ENCODE measurements at regions not wholly inside any gene's neighbourhood (a gene's known extent, or its start where the extent isn't known, plus 50 kb on each side); places are given as distances from the start of the nearest gene placed in this dataset.

DNA sequence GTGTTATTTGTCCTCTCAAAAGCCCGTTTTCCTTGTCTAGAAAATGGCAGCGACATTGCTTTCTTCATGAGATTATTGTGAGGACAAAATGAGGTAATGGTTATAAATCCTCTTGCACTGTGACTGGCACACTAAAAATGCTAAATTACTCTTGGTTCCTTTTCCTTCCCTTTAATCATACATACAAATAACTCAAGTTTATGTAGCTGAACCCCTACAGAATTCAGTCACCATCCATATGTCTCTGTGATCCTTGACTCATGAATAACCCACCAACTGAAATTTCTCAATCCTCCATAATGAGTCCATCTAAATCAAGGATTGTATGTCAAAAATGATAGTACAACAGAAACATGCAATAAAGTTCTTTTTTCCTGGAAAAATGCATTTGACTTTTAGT is 71.3 kb upstream of the VWC2 start:
- 60% methylated on average over 2 of the region's 2 CpGs for WGBS

DNA sequence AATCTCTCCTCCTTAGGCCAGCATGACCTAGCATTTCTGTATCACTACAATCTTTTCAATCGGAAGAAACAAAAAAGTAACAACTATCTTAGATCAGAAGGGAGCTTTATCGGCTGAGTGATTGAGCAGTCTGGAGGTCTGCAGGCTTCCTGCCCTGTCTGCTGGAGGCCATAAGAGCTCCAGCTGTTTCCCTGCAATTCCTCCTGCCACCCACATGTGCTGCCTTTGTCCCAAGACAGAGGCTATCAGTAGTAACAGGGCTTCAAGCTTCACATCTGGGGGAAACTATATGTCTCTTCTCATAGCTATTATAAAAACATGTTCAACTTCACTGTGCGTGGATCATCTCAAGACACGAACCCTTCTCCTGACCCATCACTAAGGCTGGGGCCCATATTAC is 70.1 kb upstream of the VWC2 start:
- no peaks in the 10 kb centered on the region for H3K36me3 ChIP-seq (ENCODE audit: control insufficient read depth in 4 of 4, insufficient read depth in 3 of 4, low read depth in 1 of 4, low read length in 3 of 4)
- no peak for TF ChIP-seq GABPA (IDR thresholded peaks at IDR 0.05 in 1 of 2, conservative IDR thresholded peaks at IDR 0.05 in 1 of 2)
- no peak for TF ChIP-seq FOXA1 (IDR thresholded peaks at IDR 0.05)
- no peak for TF ChIP-seq FOXA2 (IDR thresholded peaks at IDR 0.05)
- TF ChIP-seq, protein P1, sequence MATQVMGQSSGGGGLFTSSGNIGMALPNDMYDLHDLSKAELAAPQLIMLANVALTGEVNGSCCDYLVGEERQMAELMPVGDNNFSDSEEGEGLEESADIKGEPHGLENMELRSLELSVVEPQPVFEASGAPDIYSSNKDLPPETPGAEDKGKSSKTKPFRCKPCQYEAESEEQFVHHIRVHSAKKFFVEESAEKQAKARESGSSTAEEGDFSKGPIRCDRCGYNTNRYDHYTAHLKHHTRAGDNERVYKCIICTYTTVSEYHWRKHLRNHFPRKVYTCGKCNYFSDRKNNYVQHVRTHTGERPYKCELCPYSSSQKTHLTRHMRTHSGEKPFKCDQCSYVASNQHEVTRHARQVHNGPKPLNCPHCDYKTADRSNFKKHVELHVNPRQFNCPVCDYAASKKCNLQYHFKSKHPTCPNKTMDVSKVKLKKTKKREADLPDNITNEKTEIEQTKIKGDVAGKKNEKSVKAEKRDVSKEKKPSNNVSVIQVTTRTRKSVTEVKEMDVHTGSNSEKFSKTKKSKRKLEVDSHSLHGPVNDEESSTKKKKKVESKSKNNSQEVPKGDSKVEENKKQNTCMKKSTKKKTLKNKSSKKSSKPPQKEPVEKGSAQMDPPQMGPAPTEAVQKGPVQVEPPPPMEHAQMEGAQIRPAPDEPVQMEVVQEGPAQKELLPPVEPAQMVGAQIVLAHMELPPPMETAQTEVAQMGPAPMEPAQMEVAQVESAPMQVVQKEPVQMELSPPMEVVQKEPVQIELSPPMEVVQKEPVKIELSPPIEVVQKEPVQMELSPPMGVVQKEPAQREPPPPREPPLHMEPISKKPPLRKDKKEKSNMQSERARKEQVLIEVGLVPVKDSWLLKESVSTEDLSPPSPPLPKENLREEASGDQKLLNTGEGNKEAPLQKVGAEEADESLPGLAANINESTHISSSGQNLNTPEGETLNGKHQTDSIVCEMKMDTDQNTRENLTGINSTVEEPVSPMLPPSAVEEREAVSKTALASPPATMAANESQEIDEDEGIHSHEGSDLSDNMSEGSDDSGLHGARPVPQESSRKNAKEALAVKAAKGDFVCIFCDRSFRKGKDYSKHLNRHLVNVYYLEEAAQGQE (IDR thresholded peaks at IDR 0.05): no peak
- no peak for TF ChIP-seq RXRA (IDR thresholded peaks at IDR 0.05)
- no peak for TF ChIP-seq SP1 (IDR thresholded peaks at IDR 0.05)
- no peak for TF ChIP-seq RAD21 (IDR thresholded peaks at IDR 0.05)
- TF ChIP-seq, protein P2, sequence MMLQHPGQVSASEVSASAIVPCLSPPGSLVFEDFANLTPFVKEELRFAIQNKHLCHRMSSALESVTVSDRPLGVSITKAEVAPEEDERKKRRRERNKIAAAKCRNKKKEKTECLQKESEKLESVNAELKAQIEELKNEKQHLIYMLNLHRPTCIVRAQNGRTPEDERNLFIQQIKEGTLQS (IDR thresholded peaks at IDR 0.05): no peak
- H3K4me1 ChIP-seq (ENCODE audit: control insufficient read depth in 4 of 4, insufficient read depth in 4 of 4, low read length in 3 of 4): no peaks in the 10 kb centered on the region
- H3K4me3 ChIP-seq (ENCODE audit: low read depth in 1 of 3, low read length in 3 of 3): no peak overlapping the region
- WGBS: 66% methylated on average over 4 of the region's 4 CpGs
- no peak for DNase-seq (ENCODE audit: low spot score)
- H3K27me3 ChIP-seq (ENCODE audit: control insufficient read depth in 4 of 4, insufficient read depth in 4 of 4, low read length in 3 of 4): peaks cover 0 to 6% (median 0%) of the 10 kb centered on the region in 4 donors
- H3K27ac ChIP-seq (ENCODE audit: low read depth in 1 of 2, low read length in 2 of 2): no peak overlapping the region
- H3K9me3 ChIP-seq (ENCODE audit: control insufficient read depth in 4 of 4, low read length in 3 of 4): no peaks in the 10 kb centered on the region
- H3K9ac ChIP-seq (ENCODE audit: low read depth in 1 of 2, low read length in 2 of 2): no peak overlapping the region

More for the DNA sequence above, 71.3 kb upstream of the VWC2 start:
- TF ChIP-seq, protein P2 (IDR thresholded peaks at IDR 0.05): no peak
- TF ChIP-seq FOXA1 (IDR thresholded peaks at IDR 0.05): no peak
- TF ChIP-seq, protein P3, sequence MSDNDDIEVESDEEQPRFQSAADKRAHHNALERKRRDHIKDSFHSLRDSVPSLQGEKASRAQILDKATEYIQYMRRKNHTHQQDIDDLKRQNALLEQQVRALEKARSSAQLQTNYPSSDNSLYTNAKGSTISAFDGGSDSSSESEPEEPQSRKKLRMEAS (IDR thresholded peaks at IDR 0.05): no peak
- TF ChIP-seq YY1 (IDR thresholded peaks at IDR 0.05): no peak
- no peak for TF ChIP-seq GABPA (IDR thresholded peaks at IDR 0.05 in 1 of 2, conservative IDR thresholded peaks at IDR 0.05 in 1 of 2)
- TF ChIP-seq EGR1 (IDR thresholded peaks at IDR 0.05; ENCODE audit: low read depth in 2 of 2): no peak
- no peak for TF ChIP-seq FOXA2 (IDR thresholded peaks at IDR 0.05)
- TF ChIP-seq NR2F2 (IDR thresholded peaks at IDR 0.05): no peak
- no peak for TF ChIP-seq HNF4A (conservative IDR thresholded peaks at IDR 0.05)
- TF ChIP-seq RAD21 (IDR thresholded peaks at IDR 0.05): no peak
- TF ChIP-seq, protein P4, sequence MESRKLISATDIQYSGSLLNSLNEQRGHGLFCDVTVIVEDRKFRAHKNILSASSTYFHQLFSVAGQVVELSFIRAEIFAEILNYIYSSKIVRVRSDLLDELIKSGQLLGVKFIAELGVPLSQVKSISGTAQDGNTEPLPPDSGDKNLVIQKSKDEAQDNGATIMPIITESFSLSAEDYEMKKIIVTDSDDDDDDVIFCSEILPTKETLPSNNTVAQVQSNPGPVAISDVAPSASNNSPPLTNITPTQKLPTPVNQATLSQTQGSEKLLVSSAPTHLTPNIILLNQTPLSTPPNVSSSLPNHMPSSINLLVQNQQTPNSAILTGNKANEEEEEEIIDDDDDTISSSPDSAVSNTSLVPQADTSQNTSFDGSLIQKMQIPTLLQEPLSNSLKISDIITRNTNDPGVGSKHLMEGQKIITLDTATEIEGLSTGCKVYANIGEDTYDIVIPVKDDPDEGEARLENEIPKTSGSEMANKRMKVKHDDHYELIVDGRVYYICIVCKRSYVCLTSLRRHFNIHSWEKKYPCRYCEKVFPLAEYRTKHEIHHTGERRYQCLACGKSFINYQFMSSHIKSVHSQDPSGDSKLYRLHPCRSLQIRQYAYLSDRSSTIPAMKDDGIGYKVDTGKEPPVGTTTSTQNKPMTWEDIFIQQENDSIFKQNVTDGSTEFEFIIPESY (IDR thresholded peaks at IDR 0.05): no peak
- TF ChIP-seq SP1 (IDR thresholded peaks at IDR 0.05): no peak
- TF ChIP-seq TAF1 (conservative IDR thresholded peaks at IDR 0.05): no peak
- no peak for TF ChIP-seq JUND (IDR thresholded peaks at IDR 0.05)
- TF ChIP-seq, protein P1 (IDR thresholded peaks at IDR 0.05): no peak
- TF ChIP-seq, protein P5, sequence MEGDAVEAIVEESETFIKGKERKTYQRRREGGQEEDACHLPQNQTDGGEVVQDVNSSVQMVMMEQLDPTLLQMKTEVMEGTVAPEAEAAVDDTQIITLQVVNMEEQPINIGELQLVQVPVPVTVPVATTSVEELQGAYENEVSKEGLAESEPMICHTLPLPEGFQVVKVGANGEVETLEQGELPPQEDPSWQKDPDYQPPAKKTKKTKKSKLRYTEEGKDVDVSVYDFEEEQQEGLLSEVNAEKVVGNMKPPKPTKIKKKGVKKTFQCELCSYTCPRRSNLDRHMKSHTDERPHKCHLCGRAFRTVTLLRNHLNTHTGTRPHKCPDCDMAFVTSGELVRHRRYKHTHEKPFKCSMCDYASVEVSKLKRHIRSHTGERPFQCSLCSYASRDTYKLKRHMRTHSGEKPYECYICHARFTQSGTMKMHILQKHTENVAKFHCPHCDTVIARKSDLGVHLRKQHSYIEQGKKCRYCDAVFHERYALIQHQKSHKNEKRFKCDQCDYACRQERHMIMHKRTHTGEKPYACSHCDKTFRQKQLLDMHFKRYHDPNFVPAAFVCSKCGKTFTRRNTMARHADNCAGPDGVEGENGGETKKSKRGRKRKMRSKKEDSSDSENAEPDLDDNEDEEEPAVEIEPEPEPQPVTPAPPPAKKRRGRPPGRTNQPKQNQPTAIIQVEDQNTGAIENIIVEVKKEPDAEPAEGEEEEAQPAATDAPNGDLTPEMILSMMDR (IDR thresholded peaks at IDR 0.05; ENCODE audit: low read depth, low read length, missing input control): no peak
- TF ChIP-seq RXRA (IDR thresholded peaks at IDR 0.05): no peak
- no peak overlapping the region for H3K9ac ChIP-seq (ENCODE audit: low read depth in 1 of 2, low read length in 2 of 2)
- H3K9me3 ChIP-seq (ENCODE audit: control insufficient read depth in 4 of 4, low read length in 3 of 4): no peaks in the 10 kb centered on the region
- no peak overlapping the region for H3K27ac ChIP-seq (ENCODE audit: low read depth in 1 of 2, low read length in 2 of 2)
- no peaks in the 10 kb centered on the region for H3K36me3 ChIP-seq (ENCODE audit: control insufficient read depth in 4 of 4, insufficient read depth in 3 of 4, low read depth in 1 of 4, low read length in 3 of 4)
- H3K4me3 ChIP-seq (ENCODE audit: low read depth in 1 of 3, low read length in 3 of 3): no peak overlapping the region
- DNase-seq (ENCODE audit: low spot score): no peak
- H3K27me3 ChIP-seq (ENCODE audit: control insufficient read depth in 4 of 4, insufficient read depth in 4 of 4, low read length in 3 of 4): peaks cover 0 to 6% (median 0%) of the 10 kb centered on the region in 4 donors
- H3K4me1 ChIP-seq (ENCODE audit: control insufficient read depth in 4 of 4, insufficient read depth in 4 of 4, low read length in 3 of 4): no peaks in the 10 kb centered on the region

All from liver (tissue), 8 donors.